ENCODE measurements at regions not wholly inside any gene's neighbourhood (a gene's known extent, or its start where the extent isn't known, plus 50 kb on each side); places are given as distances from the start of the nearest gene placed in this dataset.

GRCh38 chr5:6206501-6206900 lies 171.8 kb downstream of the MED10 start:
- no peaks in the 10 kb centered on the region for H3K36me3 ChIP-seq (ENCODE audit: control insufficient read depth in 2 of 4, insufficient read depth in 4 of 4, low read length in 3 of 4)
- no peak overlapping the region for H2BK12ac ChIP-seq (ENCODE audit: low read depth, low read length)
- no peak overlapping the region for H3K23ac ChIP-seq (ENCODE audit: insufficient read length)
- no peak overlapping the region for H2BK5ac ChIP-seq (ENCODE audit: low read depth, low read length)
- CTCF ChIA-PET (ENCODE audit: partially characterized antibody): interaction anchor here (0.6 to 0.7 kb wide), 5 partner anchors 74 to 1275 kb away, joined by 3 to 4 read pairs (median 3); no protein-coding TSS in a partner anchor
- POLR2A ChIA-PET (ENCODE audit: partially characterized antibody): no interaction called here
- no peak overlapping the region for H3K4me2 ChIP-seq (ENCODE audit: insufficient read depth in 1 of 2, low read depth in 2 of 2, low read length in 2 of 2)
- H3K56ac ChIP-seq (replicated peaks; ENCODE audit: insufficient read length, low read depth, low read length): no peak overlapping the region
- H3K4me3 ChIP-seq (ENCODE audit: extremely low read depth in 1 of 4, insufficient read depth in 2 of 4, low read depth in 3 of 4, low read length in 4 of 4): no peak overlapping the region
- no peaks in the 10 kb centered on the region for H4K20me1 ChIP-seq (replicated peaks in 1 of 2; ENCODE audit: control insufficient read depth in 1 of 2, insufficient read depth in 2 of 2, low read length in 2 of 2)
- no peak overlapping the region for H2AK5ac ChIP-seq (ENCODE audit: low read depth, low read length)
- peaks cover 0 to 3% (median 0%) of the 10 kb centered on the region in 4 experiments; a peak in 2 of 7 replicates for H3K4me1 ChIP-seq (replicated peaks in 1 of 4; ENCODE audit: control insufficient read depth in 3 of 4, insufficient read depth in 4 of 4, low read length in 3 of 4)
- H3K27me3 ChIP-seq (replicated peaks in 1 of 4; ENCODE audit: control insufficient read depth in 3 of 4, extremely low read depth in 1 of 4, insufficient read depth in 3 of 4, low read length in 3 of 4): no peaks in the 10 kb centered on the region
- H2AFZ ChIP-seq (ENCODE audit: low read length): no peak overlapping the region
- H3K23me2 ChIP-seq (ENCODE audit: low read depth, low read length): no peaks in the 10 kb centered on the region
- H2BK20ac ChIP-seq (ENCODE audit: low read length): no peak overlapping the region
- DNase-seq (ENCODE audit: low read depth in 1 of 2, low spot score in 2 of 2): no peak
- no peak overlapping the region for H2BK120ac ChIP-seq (replicated peaks; ENCODE audit: low read depth, low read length)
- H2BK15ac ChIP-seq (ENCODE audit: low read length): no peak overlapping the region
- no peaks in the 10 kb centered on the region for H3K79me1 ChIP-seq (ENCODE audit: low read depth, low read length)
- WGBS, 2 experiments (ENCODE audit: extremely low coverage in 1 of 2, insufficient coverage in 1 of 2, insufficient read length in 1 of 2, insufficient replicate concordance in 2 of 2, low coverage in 1 of 2, low lambda C conversion rate in 2 of 2, missing lambda C conversion rate in 1 of 2): 75% methylated on average over 1 of the region's 1 CpG; no CpG with 5 or more reads in 1 of the 2 experiments
- H3K9ac ChIP-seq (replicated peaks in 1 of 4; ENCODE audit: extremely low read depth in 1 of 4, low read depth in 3 of 4, low read length in 3 of 4): no peak overlapping the region
- no peak overlapping the region for H3K27ac ChIP-seq (ENCODE audit: low read depth, low read length)
- H4K91ac ChIP-seq (replicated peaks; ENCODE audit: insufficient read length, low read length): no peak overlapping the region
- H3K4ac ChIP-seq (replicated peaks; ENCODE audit: insufficient read length, low read depth, low read length): no peak overlapping the region
- H4K8ac ChIP-seq (ENCODE audit: extremely low read depth, insufficient read depth, low read length): no peak overlapping the region
- H4K5ac ChIP-seq (ENCODE audit: insufficient read length, low read depth, low read length): no peak overlapping the region
- no peak overlapping the region for H3K14ac ChIP-seq (ENCODE audit: insufficient read length)
- H3K79me2 ChIP-seq (ENCODE audit: control insufficient read depth in 1 of 2, insufficient read depth in 2 of 2, low read length in 2 of 2): no peaks in the 10 kb centered on the region
- FAIRE-seq: no peak
- H3K18ac ChIP-seq (ENCODE audit: extremely low read depth, low read length): no peak overlapping the region
- peaks cover 0 to 4% of the 10 kb centered on the region in 2 experiments; a peak in 1 of 4 replicates for H3K9me3 ChIP-seq (ENCODE audit: insufficient read depth in 2 of 2, low read depth in 1 of 2, low read length in 1 of 2)
- TF ChIP-seq PHF8 (conservative IDR thresholded peaks at IDR 0.05; ENCODE audit: low read depth, low read length): no peak
- no peak for TF ChIP-seq BACH1 (IDR thresholded peaks at IDR 0.05; ENCODE audit: low read length)
- no peak for TF ChIP-seq KDM4A (IDR thresholded peaks at IDR 0.05; ENCODE audit: low read depth, low read length, severe bottlenecking)
- TF ChIP-seq SP2 (IDR thresholded peaks at IDR 0.05; ENCODE audit: low read length): no peak
- no peak for TF ChIP-seq CTCF (IDR thresholded peaks at IDR 0.05; ENCODE audit: control extremely low read depth in 1 of 3, insufficient read depth in 1 of 3, low read depth in 1 of 3, low read length in 3 of 3)
- TF ChIP-seq CTBP2 (IDR thresholded peaks at IDR 0.05; ENCODE audit: borderline replicate concordance, insufficient read depth, insufficient read length, low read length): no peak
- TF ChIP-seq CBX5 (IDR thresholded peaks at IDR 0.05; ENCODE audit: low read depth, low read length): no peak
- TF ChIP-seq SAP30 (IDR thresholded peaks at IDR 0.05; ENCODE audit: insufficient read depth, insufficient replicate concordance, low read length): no peak
- no peak for TF ChIP-seq CEBPB (IDR thresholded peaks at IDR 0.05; ENCODE audit: low read depth, low read length)
- no peak for TF ChIP-seq TCF12 (IDR thresholded peaks at IDR 0.05; ENCODE audit: low read depth, low read length)
- TF ChIP-seq JUN (IDR thresholded peaks at IDR 0.05; ENCODE audit: low read depth, low read length): no peak
- TF ChIP-seq BRCA1 (IDR thresholded peaks at IDR 0.05; ENCODE audit: low read depth, low read length): no peak
- no peak for TF ChIP-seq SUZ12 (IDR thresholded peaks at IDR 0.05; ENCODE audit: low read length)

Data from H1 (cell line).